HG02943 (cell line): ENCODE measurements at regions not wholly inside any gene's neighbourhood (a gene's known extent, or its start where the extent isn't known, plus 50 kb on each side); places are given as distances from the start of the nearest gene placed in this dataset.
"Not testable (repeated sequence)": the region's sequence is repeated elsewhere in the genome, so short reads cannot be mapped to it uniquely, and the experiment has no call there.

Experiments
- ATAC-seq: cut with Tn5 transposase; IDR thresholded peaks from one replicate; pipeline ENCODE4 v1.9.1; 2021; ENCODE audit warnings: mild to moderate bottlenecking, low read depth, moderate library complexity; ENCODE audit not compliant: unreplicated experiment

GRCh38 chr2:181787310-181788048, 104.1 kb upstream of the ITPRID2 start:
- ATAC-seq, result no peak

GRCh38 chr2:181788897-181789555, 102.5 kb upstream of the ITPRID2 start:
- no peak for ATAC-seq

GRCh38 chr2:181789827-181790448, 101.6 kb upstream of the ITPRID2 start:
- ATAC-seq, result no peak

- ATAC-seq, result peak; percentile 96
Observed at GRCh38 chr2:181790716-181791649, 100.5 kb upstream of the ITPRID2 start.

GRCh38 chr2:181792906-181793305, 98.6 kb upstream of the ITPRID2 start:
- no peak for ATAC-seq

- no peak for ATAC-seq
Observed at GRCh38 chr2:181798022-181798421, 93.5 kb upstream of the ITPRID2 start.

GRCh38 chr2:181802300-181802699, 89.2 kb upstream of the ITPRID2 start:
- ATAC-seq, result not testable (repeated sequence)

- ATAC-seq, result not testable (repeated sequence)
Observed at GRCh38 chr2:181803903-181804799, 87.4 kb upstream of the ITPRID2 start.

GRCh38 chr2:181805228-181806038, 86.1 kb upstream of the ITPRID2 start:
- no peak for ATAC-seq

GRCh38 chr2:181806039-181806392, 85.5 kb upstream of the ITPRID2 start:
- no peak for ATAC-seq

GRCh38 chr2:181807526-181807925, 84.0 kb upstream of the ITPRID2 start:
- ATAC-seq, result no peak

- ATAC-seq, result no peak
Observed at GRCh38 chr2:181810823-181811695, 80.5 kb upstream of the ITPRID2 start.

GRCh38 chr2:181812106-181812743, 79.3 kb upstream of the ITPRID2 start:
- no peak for ATAC-seq

- no peak for ATAC-seq
Observed at GRCh38 chr2:181814057-181814491, 77.5 kb upstream of the ITPRID2 start.

GRCh38 chr2:181817509-181817908, 74.0 kb upstream of the ITPRID2 start:
- ATAC-seq, result no peak

- ATAC-seq, result no peak
Observed at GRCh38 chr2:181818058-181818680, 73.4 kb upstream of the ITPRID2 start.

GRCh38 chr2:181818840-181819239, 72.7 kb upstream of the ITPRID2 start:
- no peak for ATAC-seq
